GM12865 (cell line): ENCODE measurements at regions not wholly inside any gene's neighbourhood (a gene's known extent, or its start where the extent isn't known, plus 50 kb on each side); places are given as distances from the start of the nearest gene placed in this dataset.

Experiments used
- DNase-seq: peaks from one replicate; pipeline ENCODE4 v3.0.0; 2010; ENCODE audit warnings: low read depth
- H3K4me3 ChIP-seq: 2 replicates; pipeline ENCODE4 v1.5.1; 2011; ENCODE audit warnings: mild to moderate bottlenecking, low read depth, low read length, control low read depth
- CTCF ChIP-seq: IDR thresholded peaks from 2 replicates; pipeline ENCODE4 v1.5.1; 2011; ENCODE audit warnings: low read length, control low read depth, low read depth, inconsistent platforms; ENCODE audit not compliant: insufficient read depth; ENCODE audit errors: missing control alignments

GRCh38 chr22:47678048-47678447 is 915.6 kb downstream of the TBC1D22A start:
- no peak for DNase-seq
- H3K4me3 ChIP-seq = no peak overlapping the region
- no peak for TF ChIP-seq CTCF

GRCh38 chr22:47676685-47677084 is 914.2 kb downstream of the TBC1D22A start:
- no peak for DNase-seq
- TF ChIP-seq CTCF = no peak
- H3K4me3 ChIP-seq = no peak overlapping the region

GRCh38 chr22:47674600-47674999 is 912.1 kb downstream of the TBC1D22A start:
- no peak overlapping the region for H3K4me3 ChIP-seq
- TF ChIP-seq CTCF = no peak

GRCh38 chr22:47673557-47673956 is 911.1 kb downstream of the TBC1D22A start:
- TF ChIP-seq CTCF = no peak
- no peak for DNase-seq
- no peak overlapping the region for H3K4me3 ChIP-seq

More at GRCh38 chr22:47674600-47674999, 912.1 kb downstream of the TBC1D22A start:
- DNase-seq = no peak

- TF ChIP-seq CTCF = no peak
These were observed 910.1 kb downstream of the TBC1D22A start for GRCh38 chr22:47672526-47672925.

GRCh38 chr22:47665151-47665550 is 902.7 kb downstream of the TBC1D22A start:
- DNase-seq = no peak
- no peak overlapping the region for H3K4me3 ChIP-seq
- no peak for TF ChIP-seq CTCF

More at GRCh38 chr22:47672526-47672925, 910.1 kb downstream of the TBC1D22A start:
- H3K4me3 ChIP-seq = no peak overlapping the region
- DNase-seq = no peak

GRCh38 chr22:47663615-47664605 is 901.5 kb downstream of the TBC1D22A start:
- no peak overlapping the region for H3K4me3 ChIP-seq
- TF ChIP-seq CTCF = no peak
- no peak for DNase-seq
